GM19023 (cell line): ENCODE measurements at regions not wholly inside any gene's neighbourhood (a gene's known extent, or its start where the extent isn't known, plus 50 kb on each side); places are given as distances from the start of the nearest gene placed in this dataset.
"Not testable (repeated sequence)": the region's sequence is repeated elsewhere in the genome, so short reads cannot be mapped to it uniquely, and the experiment has no call there.

Source experiments
- ATAC-seq: cut with Tn5 transposase; IDR thresholded peaks from one replicate; pipeline ENCODE4 v1.9.1; 2021; ENCODE audit warnings: mild to moderate bottlenecking, moderate library complexity; ENCODE audit not compliant: unreplicated experiment

DNA sequence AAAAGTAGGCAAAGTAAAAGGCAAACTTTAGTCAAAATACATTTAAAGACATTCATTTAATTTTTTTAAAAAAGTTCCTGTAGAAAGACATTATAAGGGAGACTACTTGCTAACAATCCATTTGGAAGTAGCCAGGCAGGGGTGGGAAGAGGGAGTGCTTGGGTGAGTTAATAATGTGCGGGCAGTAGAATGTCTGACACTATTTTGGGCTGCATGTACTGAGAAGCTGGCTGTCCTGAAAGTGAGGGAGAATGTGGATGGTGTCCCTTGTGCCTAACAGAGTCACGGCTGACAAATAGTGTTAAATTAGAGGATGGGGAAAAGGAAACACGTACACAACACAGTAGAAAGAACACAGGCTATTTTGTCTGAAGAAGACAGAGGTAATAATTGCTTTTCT is 142.5 kb downstream of the LCA5 start:
- ATAC-seq: no peak

DNA sequence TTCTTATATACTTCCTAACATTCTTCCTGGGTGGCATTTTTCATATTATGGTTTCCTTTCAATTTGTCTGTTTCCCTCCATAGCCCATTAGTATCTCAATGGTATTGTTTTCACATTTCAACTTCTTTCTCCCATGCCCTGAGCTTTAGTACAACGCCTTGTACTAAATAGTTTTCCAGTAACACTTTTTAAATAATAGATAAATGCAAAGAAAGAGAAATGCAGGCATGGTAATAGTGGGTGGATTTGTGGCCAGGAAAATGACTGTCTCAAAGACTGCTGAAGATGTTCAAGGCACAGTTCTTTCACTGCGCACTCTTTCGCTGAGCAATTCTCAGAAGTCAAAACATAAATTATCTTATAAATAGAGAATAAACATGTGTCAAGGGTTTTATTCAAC is 145.1 kb downstream of the LCA5 start:
- ATAC-seq: no peak

DNA sequence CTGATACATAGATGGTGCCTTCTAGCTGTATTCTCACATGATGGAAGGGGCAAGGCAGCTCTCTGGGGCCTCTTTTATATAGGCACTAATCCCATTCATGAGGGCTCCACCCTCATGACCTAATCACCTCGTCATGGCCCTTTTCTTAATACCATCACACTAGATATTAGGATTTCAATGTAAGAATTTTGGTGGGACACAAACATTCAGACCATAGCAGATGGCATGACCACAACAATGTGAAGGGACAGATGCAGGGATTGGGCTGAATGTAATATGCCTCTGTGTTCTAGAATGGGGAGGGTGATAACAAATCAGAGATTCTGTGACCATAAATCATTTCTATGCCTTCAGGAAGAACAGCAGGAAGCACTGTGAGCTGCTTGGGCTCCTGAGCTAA is 145.8 kb downstream of the LCA5 start:
- ATAC-seq: no peak

DNA sequence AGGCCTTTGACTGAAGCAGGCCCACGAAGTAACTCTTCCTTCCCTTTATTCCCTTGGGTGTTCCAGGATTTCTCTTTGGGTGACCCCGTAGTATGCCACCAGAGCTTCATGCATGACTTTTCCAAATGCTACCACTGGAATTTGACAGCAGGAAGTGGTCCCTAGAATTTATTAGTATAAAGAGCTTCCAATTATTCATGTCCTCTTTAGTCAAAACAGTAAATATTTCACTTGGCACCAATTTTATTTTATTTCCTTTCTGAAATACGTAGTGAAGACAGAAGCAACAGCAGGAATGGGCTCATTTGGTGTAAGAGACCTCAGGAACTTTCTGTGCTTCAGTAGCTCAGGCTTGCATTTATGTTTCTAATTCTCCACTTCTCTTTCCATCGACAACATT is 151.3 kb downstream of the LCA5 start:
- ATAC-seq: no peak

DNA sequence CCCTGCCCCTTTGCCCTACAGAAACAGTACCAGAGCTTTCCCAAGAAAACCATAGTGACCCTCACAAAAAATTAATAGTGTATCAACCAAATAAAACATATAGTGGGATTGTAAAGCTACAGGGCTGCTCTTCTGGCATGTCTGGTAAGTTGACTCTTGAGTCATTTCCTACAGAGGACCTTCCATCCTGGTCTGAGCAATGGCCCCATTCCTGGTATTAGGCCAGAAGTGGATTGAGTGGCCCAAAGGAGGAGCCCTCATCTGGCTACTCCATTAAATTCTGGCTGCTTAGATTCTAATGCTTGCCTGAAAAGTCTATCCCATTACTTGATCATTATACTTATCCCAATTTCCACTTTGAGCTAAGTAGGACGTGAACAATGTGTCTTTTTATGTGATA is 150.9 kb upstream of the HMGN3 start:
- no peak for ATAC-seq

DNA sequence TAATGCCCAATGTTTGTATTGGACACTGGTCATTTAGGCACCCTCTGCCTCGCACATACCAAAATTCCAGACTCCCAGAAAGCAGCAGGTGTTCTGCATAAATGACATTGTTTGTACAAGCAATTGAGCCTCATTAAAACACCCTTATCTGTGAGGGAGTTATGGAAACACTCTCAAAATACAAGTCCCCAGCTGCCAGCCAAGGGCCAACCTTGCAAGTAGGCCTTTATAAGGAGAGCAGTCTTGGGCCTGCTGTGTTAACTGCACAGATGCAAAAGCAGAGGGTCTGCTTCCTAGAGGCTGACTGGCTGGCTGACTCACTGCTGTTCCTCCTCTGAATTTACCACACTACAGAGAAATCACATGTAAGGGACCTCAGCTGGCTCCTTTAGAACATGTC is 150.4 kb upstream of the HMGN3 start:
- no peak for ATAC-seq

DNA sequence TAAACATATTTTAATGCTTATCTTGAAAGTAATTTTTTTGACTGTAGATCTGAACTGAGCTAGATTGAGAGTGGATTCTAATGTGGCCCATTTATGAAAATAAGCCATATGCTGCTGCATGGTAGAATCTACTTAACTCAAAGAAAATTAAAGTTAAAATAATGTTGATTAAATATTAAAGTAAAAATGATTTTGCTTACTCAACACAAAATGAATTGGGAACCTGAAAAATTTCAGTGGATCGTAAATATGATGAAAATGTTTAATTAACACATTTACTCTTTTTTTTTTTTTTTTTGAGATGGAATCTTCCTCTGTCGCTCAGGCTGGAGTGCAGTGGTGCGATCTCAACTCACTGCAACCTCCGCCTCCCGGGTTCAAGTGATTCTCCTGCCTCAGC is 144.5 kb upstream of the HMGN3 start:
- ATAC-seq: no peak

DNA sequence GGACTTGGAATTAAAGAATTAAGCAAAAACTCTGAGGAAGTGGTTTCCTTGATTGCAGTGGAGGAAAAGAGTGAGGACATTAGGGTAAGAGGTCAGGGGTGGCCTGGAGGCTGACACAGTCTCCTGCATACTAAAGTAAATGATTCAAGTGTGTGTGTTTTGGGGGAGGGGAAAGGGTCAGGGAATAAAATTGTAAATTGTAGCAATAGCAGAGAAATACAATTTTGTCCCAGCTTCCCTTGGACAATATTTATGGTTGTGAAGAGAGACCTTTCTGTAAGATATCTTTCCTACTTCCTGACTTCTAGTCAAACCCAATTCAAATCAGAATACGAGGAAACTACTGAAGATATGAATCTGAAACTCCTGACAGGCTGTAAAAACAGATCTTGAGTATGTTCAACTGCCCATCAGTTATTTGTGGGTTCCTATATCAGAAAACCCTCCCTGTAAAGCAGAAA is 143.4 kb upstream of the HMGN3 start:
- no peak for ATAC-seq

DNA sequence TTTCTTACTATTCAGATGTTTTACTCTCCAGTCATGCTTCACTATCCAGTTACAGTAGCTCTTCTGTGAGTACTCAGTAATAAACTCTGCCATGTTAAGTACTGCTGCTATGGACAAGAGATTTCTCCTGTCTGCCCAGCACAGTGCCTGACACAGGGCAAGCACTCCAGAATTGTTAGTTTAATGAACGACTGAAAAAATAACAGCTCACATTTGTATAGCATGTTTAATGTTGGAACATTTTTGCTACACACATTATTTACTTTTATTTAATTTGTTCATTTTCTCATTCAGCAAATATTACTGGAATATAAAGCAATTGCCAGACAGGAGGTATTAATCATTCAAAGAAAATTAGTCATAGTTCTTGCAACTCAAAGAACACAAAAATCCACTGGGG is 142.6 kb upstream of the HMGN3 start:
- no peak for ATAC-seq

DNA sequence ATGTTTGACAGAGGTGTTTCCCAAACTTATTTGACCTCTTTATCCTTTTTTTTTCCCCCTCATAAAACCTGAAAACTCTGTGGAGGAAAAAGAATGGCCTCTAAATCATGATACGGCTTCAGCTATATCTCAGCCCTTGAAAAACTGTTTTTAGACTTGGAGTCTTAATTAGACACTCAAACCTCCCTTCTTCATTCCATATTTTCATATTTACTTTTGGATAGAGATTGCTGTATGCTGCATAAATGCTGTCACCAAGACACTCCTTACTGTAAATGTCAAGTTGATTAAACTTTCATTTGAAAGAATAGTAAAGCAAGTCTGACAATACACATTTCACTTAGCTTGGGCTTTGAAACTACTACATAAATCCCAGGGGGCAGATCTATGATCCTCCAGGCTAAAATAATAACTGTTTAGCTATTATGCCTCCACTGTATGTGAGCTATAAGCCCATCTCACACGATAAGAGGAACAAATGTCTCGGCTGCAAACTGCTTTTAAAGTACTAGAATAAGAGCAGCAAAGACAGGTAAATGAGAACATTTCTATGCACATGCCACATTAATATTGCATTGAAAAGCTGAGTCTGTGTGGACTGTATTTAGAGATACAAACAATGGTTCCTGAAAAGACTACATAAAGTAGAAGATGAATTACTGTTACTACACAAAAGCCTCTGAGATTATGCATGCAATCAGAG is 141.3 kb upstream of the HMGN3 start:
- no peak for ATAC-seq

DNA sequence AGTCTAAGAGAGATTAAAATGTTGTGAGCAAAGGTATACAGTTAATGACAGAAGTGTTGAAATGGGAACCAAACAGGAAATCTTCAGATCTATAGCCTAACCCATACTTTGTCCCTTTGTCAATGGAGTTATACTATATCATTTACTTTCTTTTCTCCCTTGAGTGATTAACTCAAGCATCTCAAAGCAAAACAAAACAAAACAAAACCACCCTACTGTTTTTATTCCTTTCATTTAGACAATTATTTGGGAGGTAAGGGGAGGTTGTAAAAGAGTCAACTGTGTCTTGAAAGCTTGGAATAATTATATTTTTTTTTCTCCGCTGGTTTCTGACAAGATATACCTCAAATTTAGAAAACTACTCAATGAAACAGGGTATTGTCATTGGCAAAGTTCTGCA is 139.8 kb upstream of the HMGN3 start:
- ATAC-seq: no peak

DNA sequence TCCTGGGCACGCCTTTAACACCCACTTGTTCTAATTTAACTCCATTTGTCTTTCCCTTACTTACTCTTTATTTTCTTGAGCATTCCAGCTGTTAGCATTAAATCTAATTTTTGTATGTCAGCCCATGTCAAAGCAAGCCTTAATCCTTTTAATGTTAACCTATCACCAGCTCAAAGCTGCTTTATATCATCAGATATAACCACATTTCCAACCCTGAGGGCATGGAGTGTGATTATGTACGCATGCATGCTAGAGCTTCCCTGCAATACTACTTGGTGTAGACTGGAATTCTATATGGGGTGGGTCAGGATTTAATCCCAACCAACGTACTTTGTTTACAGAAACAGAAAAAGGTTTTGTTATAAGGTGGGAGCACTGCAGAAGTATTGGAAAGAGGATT is 139.4 kb upstream of the HMGN3 start:
- no peak for ATAC-seq

DNA sequence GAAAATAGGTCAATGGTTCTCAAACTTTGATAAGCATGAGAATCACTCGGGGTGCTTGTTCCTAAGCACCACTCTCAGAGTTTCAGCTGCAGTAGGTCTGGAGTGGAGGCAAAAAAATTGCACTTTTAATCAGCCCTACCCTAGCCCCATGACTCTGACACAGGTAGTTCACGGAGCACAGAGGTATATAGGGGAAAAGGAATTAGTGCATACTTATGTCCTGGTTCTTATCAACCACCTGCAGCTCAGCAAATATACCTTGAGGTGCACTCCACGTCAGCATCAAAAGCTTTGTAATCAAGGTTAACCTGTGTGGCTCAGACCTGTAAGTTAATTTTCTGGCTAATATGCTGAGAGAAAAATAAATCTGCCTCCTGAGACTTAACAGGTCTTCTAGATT is 138.8 kb upstream of the HMGN3 start:
- no peak for ATAC-seq

DNA sequence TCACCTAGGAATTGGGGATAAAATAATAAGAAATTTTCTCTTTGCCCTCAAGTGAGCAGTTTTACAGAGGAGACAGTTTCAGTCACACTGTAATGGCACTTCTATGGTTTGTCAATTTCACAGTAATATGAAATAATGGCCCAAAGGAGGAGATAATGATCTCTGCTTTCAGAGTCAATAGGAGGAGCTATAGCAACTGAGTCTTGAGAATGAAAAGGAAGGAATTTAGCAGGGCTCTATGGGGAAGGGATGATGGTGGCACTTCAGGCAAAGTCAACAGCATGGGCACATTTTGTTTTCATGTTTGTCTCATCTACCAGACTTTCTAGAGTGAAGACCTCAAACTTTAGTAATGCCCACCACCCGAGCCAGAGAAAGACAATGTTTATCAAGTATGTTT is 138.3 kb upstream of the HMGN3 start:
- no peak for ATAC-seq

DNA sequence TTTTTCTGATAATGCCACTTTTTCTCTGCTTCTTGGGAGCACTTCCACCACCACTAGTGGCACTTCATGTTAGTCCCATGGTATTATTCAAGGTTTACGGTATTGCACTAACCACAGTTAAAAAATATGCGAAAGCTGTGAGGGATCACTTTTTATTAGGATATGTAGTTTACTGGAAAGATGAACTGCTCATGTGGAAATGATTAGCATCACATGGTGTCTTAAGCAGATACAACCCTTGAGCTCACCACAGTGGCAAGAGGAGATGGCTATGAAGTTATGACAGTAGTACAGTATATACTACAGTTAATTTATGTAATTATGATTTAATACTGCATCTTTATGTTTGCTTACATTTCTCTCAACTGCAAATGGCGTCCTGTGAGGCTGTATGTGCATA is 134.5 kb upstream of the HMGN3 start:
- ATAC-seq: no peak

DNA sequence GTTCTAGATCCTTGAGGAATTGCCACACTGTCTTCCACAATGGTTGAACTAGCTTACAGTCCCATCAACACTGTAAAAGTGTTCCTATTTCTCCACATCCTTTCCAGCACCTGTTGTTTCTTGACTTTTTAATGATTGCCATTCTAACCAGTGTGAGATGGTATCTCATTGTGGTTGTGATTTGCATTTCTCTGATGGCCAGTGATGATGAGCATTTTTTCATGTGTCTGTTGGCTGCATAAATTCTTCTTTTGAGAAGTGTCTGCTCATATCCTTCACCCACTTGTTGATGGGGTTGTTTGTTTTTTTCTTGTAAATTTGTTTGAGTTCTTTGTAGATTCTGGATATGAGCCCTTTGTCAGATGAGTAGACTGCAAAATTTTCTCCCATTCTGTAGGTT is 129.0 kb upstream of the HMGN3 start:
- not testable (repeated sequence) for ATAC-seq

DNA sequence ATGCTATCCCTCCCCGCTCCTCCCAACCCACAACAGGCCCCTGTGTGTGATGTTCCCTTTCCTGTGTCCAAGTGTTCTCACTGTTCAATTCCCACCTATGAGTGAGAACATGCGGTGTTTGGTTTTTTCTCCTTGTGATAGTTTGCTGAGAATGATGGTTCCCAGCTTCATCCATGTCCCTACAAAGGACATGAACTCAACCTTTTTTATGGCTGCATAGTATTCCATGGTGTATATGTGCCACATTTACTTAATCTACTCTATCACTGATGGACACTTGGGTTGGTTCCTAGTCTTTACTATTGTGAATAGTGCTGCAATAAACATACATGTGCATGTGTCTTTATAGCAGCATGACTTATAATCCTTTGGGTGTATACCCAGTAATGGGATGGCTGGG is 126.6 kb upstream of the HMGN3 start:
- ATAC-seq: not testable (repeated sequence)

DNA sequence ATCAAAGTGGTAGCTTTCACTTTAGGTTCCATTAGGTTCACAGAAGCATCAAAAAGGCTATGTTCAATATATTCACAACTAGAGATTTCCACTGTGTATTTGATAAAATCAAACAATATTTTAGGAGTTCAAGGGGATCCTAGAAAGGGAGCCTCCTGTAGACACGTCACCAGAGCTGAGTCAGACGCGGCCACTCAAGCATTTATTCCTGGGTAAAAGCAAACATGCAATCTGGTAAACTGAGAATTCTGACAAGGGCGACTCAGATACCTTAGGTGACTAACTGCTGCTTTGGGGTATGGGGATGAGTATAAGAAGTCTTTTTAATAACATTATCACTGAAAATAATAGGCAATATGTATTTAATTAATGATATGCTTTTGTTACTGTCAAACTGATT is 118.7 kb upstream of the HMGN3 start:
- no peak for ATAC-seq

DNA sequence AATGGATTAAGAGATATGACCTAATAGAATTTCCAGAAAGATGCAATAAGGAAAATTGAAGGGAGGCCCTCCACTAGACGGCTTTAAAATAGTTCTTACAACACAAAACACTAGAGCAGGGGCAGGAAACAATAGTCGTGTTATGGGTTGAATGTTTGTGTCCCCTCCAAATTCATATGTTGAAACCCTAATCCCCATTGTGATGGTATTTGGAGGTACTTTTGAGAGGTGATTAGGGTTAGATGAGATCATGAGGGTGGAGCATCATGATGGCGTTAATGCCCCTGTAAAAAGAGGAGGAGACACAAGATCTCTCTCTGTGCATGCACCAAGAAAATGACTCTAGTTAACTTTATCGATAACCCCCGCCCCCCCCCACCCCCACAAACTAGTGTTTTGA is 104.0 kb upstream of the HMGN3 start:
- no peak for ATAC-seq

DNA sequence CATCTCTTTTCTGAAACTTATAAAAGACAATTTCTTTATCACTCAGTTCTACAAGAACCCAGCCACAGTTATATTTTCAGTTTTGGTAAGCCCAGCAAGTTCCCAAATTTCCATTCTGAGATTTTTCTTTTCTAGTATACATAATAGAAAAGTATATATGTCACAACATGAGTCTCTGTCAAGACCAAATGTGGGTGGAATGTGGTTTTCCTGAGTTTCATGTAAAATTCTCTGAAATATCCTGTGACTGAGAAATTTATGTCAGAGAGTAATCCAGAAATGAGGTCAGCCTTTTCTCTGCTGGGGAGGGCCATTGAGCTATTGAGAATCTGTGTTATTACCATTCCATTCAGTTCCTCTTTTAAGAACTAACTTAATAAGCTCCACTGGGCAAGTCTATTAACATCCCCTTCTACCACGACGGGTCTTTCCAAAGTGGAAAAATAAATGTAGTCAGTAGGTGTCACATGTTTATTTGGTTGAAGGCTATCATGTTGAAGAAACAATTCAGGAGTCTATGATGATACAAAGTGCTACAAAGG is 100.7 kb upstream of the HMGN3 start:
- ATAC-seq: peak; percentile 92

DNA sequence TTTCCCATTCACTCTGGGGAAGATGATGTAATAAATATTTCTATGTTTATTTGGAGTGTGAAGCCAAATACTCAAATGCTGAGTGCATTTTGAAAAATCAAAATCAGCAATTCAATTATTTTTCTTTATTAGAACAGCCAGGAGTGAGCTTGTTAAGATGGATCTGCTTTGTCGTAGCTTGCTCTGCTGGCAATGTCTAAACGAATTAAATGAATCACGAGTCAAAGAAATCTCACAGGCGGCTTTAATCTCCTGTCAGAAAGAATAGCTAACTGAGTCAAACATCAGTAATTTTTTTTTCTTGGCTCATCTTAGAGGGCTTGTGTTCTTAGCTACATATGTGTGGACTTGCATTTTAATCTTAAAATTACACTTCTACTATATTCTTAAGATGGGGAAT is 100.2 kb upstream of the HMGN3 start:
- no peak for ATAC-seq

DNA sequence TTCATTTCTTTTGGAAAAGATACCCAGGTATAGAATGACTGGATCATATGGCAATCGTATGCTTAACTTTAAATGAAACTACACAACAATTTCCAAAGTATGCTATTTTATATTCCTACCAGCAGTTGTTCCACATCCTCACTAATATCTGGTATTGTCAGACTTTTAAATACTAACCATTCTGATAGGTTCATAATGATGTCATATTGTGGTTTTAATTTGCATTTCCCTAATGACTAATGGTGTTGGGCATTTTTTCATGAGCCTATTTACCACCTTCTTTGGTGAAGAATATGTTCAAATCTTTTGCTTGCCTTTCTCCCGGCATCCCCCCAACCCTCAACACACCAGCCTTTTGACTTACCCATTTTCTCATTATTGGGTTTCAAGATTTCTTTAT is 96.2 kb upstream of the HMGN3 start:
- ATAC-seq: no peak

DNA sequence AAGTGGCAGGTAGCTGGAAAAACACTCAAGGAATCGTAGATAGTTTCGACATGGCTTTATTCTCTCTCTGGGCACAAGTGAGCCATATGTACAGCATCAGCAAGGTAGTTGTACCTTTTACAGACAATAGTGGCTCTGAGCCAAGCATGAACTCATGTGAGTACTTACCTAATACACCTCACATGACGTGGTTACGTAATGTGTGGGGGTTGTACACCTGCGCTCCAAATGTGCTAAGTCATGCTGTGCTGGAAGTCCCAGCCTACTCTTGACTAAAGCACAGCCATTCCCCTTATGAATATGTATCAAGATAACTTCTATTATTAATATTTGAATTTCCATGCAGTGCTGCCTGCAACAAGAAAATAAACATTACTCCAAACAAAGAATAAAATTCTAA is 78.8 kb upstream of the HMGN3 start:
- ATAC-seq: no peak
